A673 (cell line): ENCODE measurements at regions not wholly inside any gene's neighbourhood (a gene's known extent, or its start where the extent isn't known, plus 50 kb on each side); places are given as distances from the start of the nearest gene placed in this dataset.

Source experiments
- BruUV-seq: library from RNA; stranded (reverse); fragments of 400-500 nt; replicated peaks from 2 replicates; lab custom pipeline; 2021; lab: Mats Ljungman, UMichigan
- CTCF ChIA-PET: fragments of 300-600 bp; sonication (Branson Sonifier 250); formaldehyde crosslinking; loops from one replicate; lab custom pipeline; 2022; ENCODE audit warnings: antibody characterized with exemption; lab: Charles Lee
- POLR2A ChIA-PET: fragments of 300-600 bp; sonication (Branson Sonifier 250); formaldehyde crosslinking; loops from one replicate; lab custom pipeline; 2022; ENCODE audit warnings: antibody characterized with exemption; ENCODE audit not compliant: low non-redundant PET; lab: Charles Lee
- DNase-seq: peaks from one replicate; pipeline ENCODE4 v3.0.0-alpha.2; 2015; ENCODE audit warnings: low spot score
- H3K27ac ChIP-seq: fragments of 200-600 bp; sonication (generic); 2 replicates; pipeline ENCODE4 v1.5.1; 2016; ENCODE audit warnings: mixed run types, low read depth, mild to moderate bottlenecking, mixed read lengths, antibody characterized with exemption, low read length; ENCODE audit not compliant: poor library complexity, severe bottlenecking
- H3K27me3 ChIP-seq: fragments of 200-600 bp; sonication (generic); replicated peaks from 2 replicates; pipeline ENCODE4 v1.6.1; 2017; ENCODE audit warnings: mixed run types, low read depth, mild to moderate bottlenecking, mixed read lengths, antibody characterized with exemption, low read length; ENCODE audit not compliant: insufficient read depth, poor library complexity
- H3K36me3 ChIP-seq: fragments of 200-600 bp; sonication (generic); 2 replicates; pipeline ENCODE4 v1.6.1; 2016; ENCODE audit warnings: mixed run types, mild to moderate bottlenecking, mixed read lengths, antibody characterized with exemption, low read length; ENCODE audit not compliant: insufficient read depth, poor library complexity, severe bottlenecking
- H3K4me1 ChIP-seq: fragments of 200-600 bp; sonication (generic); 2 replicates; pipeline ENCODE4 v1.6.1; 2017; ENCODE audit warnings: mixed run types, mild to moderate bottlenecking, mixed read lengths, antibody characterized with exemption, low read length; ENCODE audit not compliant: insufficient read depth, poor library complexity, severe bottlenecking
- H3K4me3 ChIP-seq: fragments of 200-600 bp; sonication (generic); 2 replicates; pipeline ENCODE4 v1.5.1; 2016; ENCODE audit warnings: low read depth, mixed run types, mild to moderate bottlenecking, mixed read lengths, low read length; ENCODE audit not compliant: poor library complexity, severe bottlenecking
- H3K9me3 ChIP-seq: fragments of 200-600 bp; sonication (generic); 2 replicates; pipeline ENCODE4 v1.6.1; 2016; ENCODE audit warnings: mixed run types, low read depth, mild to moderate bottlenecking, mixed read lengths, antibody characterized with exemption, low read length; ENCODE audit not compliant: poor library complexity, severe bottlenecking
- CTCF ChIP-seq: fragments of 300-800, 200-600 bp; sonication (generic); conservative IDR thresholded peaks from 2 replicates; pipeline ENCODE4 v1.5.1; 2017; ENCODE audit warnings: low read depth, mild to moderate bottlenecking, antibody characterized with exemption, low read length, moderate library complexity, mixed read lengths
- EZH2 ChIP-seq: fragments of 200-600 bp; sonication (generic); IDR thresholded peaks from 2 replicates; pipeline ENCODE4 v1.6.1; 2017; ENCODE audit warnings: borderline replicate concordance, low read depth, mild to moderate bottlenecking, mixed read lengths, antibody characterized with exemption, low read length; ENCODE audit not compliant: poor library complexity, severe bottlenecking
- intact Hi-C: fragments of 100-400 bp; cut with micrococcal nuclease; formaldehyde crosslinking; loops from one replicate; pipeline ENCODE4 v1.10.0; 2022; ENCODE audit not compliant: unreplicated experiment

- BruUV-seq = no TSS peak
- CTCF ChIA-PET = no interaction called here
- Histone ChIP-seq H3K9me3 (no peaks in the 10 kb centered on the region), H3K36me3 (no peaks in the 10 kb centered on the region), H3K4me1 (no peaks in the 10 kb centered on the region), H3K27ac (no peak overlapping the region), H3K4me3 (no peak overlapping the region), H3K27me3 (no peaks in the 10 kb centered on the region)
- no peak for TF ChIP-seq EZH2
- no peak for TF ChIP-seq CTCF
- POLR2A ChIA-PET = no interaction called here
- no peak for DNase-seq
- intact Hi-C loops = no loop called here
Measured at GRCh38 chr7:3204526-3204925, 96.5 kb upstream of the SDK1 start.

GRCh38 chr7:3206101-3206500 lies 95.0 kb upstream of the SDK1 start:
- no peak for DNase-seq
- no peaks in the 10 kb centered on the region for H3K36me3 ChIP-seq
- H3K4me1 ChIP-seq = no peaks in the 10 kb centered on the region
- POLR2A ChIA-PET = no interaction called here
- no peaks in the 10 kb centered on the region for H3K9me3 ChIP-seq
- H3K4me3 ChIP-seq = no peak overlapping the region
- CTCF ChIA-PET = no interaction called here
- H3K27ac ChIP-seq = no peak overlapping the region
- BruUV-seq = no TSS peak
- intact Hi-C loops = no loop called here
- no peaks in the 10 kb centered on the region for H3K27me3 ChIP-seq
- no peak for TF ChIP-seq CTCF
- no peak for TF ChIP-seq EZH2

- no peaks in the 10 kb centered on the region for H3K36me3 ChIP-seq
- ChIA-PET POLR2A (no interaction called here), CTCF (no interaction called here)
- BruUV-seq = no TSS peak
- H3K27ac ChIP-seq = no peak overlapping the region
- H3K4me1 ChIP-seq = no peaks in the 10 kb centered on the region
- DNase-seq = no peak
- intact Hi-C loops = no loop called here
- H3K9me3 ChIP-seq = no peaks in the 10 kb centered on the region
- H3K4me3 ChIP-seq = no peak overlapping the region
- no peaks in the 10 kb centered on the region for H3K27me3 ChIP-seq
- no peak for TF ChIP-seq EZH2
- TF ChIP-seq CTCF = no peak
Measured at GRCh38 chr7:3206771-3207191, 94.3 kb upstream of the SDK1 start.
